Loucy (cell line): ENCODE measurements at regions not wholly inside any gene's neighbourhood (a gene's known extent, or its start where the extent isn't known, plus 50 kb on each side); places are given as distances from the start of the nearest gene placed in this dataset.

ENCODE experiments used
- H2AFZ ChIP-seq: fragments of 200-600 bp; sonication (generic); 2 replicates; pipeline ENCODE4 v1.6.0; 2016; ENCODE audit warnings: antibody characterized with exemption, mild to moderate bottlenecking, low read length, moderate library complexity
- H3F3A ChIP-seq: fragments of 200-600 bp; 2 replicates; pipeline ENCODE4 v1.6.0; 2016; ENCODE audit warnings: antibody characterized with exemption, low read depth, mild to moderate bottlenecking
- H3K27me3 ChIP-seq: fragments of 200-600 bp; sonication (generic); 2 replicates; pipeline ENCODE4 v1.6.1; 2014; ENCODE audit warnings: low read length, mild to moderate bottlenecking; ENCODE audit not compliant: insufficient read depth, poor library complexity, severe bottlenecking
- H3K36me3 ChIP-seq: fragments of 200-600 bp; sonication (generic); 2 replicates; pipeline ENCODE4 v1.6.1; 2016; ENCODE audit warnings: low read length; ENCODE audit not compliant: insufficient read depth
- H3K4me1 ChIP-seq: fragments of 200-600 bp; sonication (generic); 2 replicates; pipeline ENCODE4 v1.5.1; 2014; ENCODE audit warnings: low read length, mild to moderate bottlenecking; ENCODE audit not compliant: insufficient read depth, poor library complexity, severe bottlenecking
- H3K4me2 ChIP-seq: fragments of 200-600 bp; sonication (generic); 2 replicates; pipeline ENCODE4 v1.6.0; 2014; ENCODE audit warnings: antibody characterized with exemption, low read length, low read depth, mild to moderate bottlenecking; ENCODE audit not compliant: poor library complexity, severe bottlenecking
- H3K4me3 ChIP-seq: fragments of 200-600 bp; sonication (generic); 2 replicates; pipeline ENCODE4 v1.5.1; 2014; ENCODE audit warnings: low read length, mild to moderate bottlenecking, mixed read lengths; ENCODE audit not compliant: poor library complexity, severe bottlenecking
- H3K79me2 ChIP-seq: fragments of 200-600 bp; sonication (generic); 2 replicates; pipeline ENCODE4 v1.6.1; 2014; ENCODE audit warnings: low read length; ENCODE audit not compliant: insufficient read depth
- H3K9ac ChIP-seq: fragments of 200-600 bp; sonication (generic); 2 replicates; pipeline ENCODE4 v1.6.0; 2014; ENCODE audit warnings: mild to moderate bottlenecking, low read depth, low read length, moderate library complexity; ENCODE audit not compliant: poor library complexity, severe bottlenecking
- H3K9me2 ChIP-seq: fragments of 200-600 bp; sonication (generic); replicated peaks from 2 replicates; pipeline ENCODE4 v1.6.1; 2016; ENCODE audit warnings: low read depth, low read length, mixed read lengths
- H3K9me3 ChIP-seq: fragments of 200-600 bp; sonication (generic); 2 replicates; pipeline ENCODE4 v1.6.1; 2014; ENCODE audit warnings: mild to moderate bottlenecking, antibody characterized with exemption, low read length, low read depth; ENCODE audit not compliant: insufficient read depth
- H4K20me1 ChIP-seq: fragments of 200-600 bp; sonication (generic); 2 replicates; pipeline ENCODE4 v1.6.0; 2014; ENCODE audit warnings: antibody characterized with exemption, low read length, mild to moderate bottlenecking; ENCODE audit not compliant: insufficient read depth, poor library complexity, severe bottlenecking
- CTCF ChIP-seq: fragments of 200-600 bp; sonication (generic); conservative IDR thresholded peaks from 2 replicates; pipeline ENCODE4 v1.5.1; 2014; ENCODE audit warnings: mild to moderate bottlenecking, antibody characterized with exemption, low read length
- EZH2phosphoT487 ChIP-seq: fragments of 200-600 bp; IDR thresholded peaks from 2 replicates; pipeline ENCODE4 v1.6.1; 2018; ENCODE audit warnings: antibody characterized with exemption, mild to moderate bottlenecking, moderate library complexity, borderline replicate concordance

- no peaks in the 10 kb centered on the region for H3K9me3 ChIP-seq
- H3K27me3 ChIP-seq = no peaks in the 10 kb centered on the region
- TF ChIP-seq CTCF = no peak
- no peak for TF ChIP-seq EZH2phosphoT487
- H3K36me3 ChIP-seq = no peaks in the 10 kb centered on the region
- no peaks in the 10 kb centered on the region for H4K20me1 ChIP-seq
- no peak overlapping the region; the same call in 1 of the 2 replicates for H2AFZ ChIP-seq
- no peak overlapping the region for H3K4me3 ChIP-seq
- no peaks in the 10 kb centered on the region for H3K9me2 ChIP-seq
- H3K4me2 ChIP-seq = no peak overlapping the region
- no peak overlapping the region for H3K9ac ChIP-seq
- no peaks in the 10 kb centered on the region for H3F3A ChIP-seq
- H3K4me1 ChIP-seq = peaks cover 6% of the 10 kb centered on the region
- H3K79me2 ChIP-seq = no peaks in the 10 kb centered on the region
Measured at GRCh38 chr2:58574873-58575272, 333.7 kb upstream of the FANCL start.

GRCh38 chr2:58572731-58573130 lies 331.6 kb upstream of the FANCL start:
- Histone ChIP-seq H3K9me2 (no peaks in the 10 kb centered on the region), H3K36me3 (no peaks in the 10 kb centered on the region), H3K79me2 (no peaks in the 10 kb centered on the region), H3K4me1 (peaks cover 6% of the 10 kb centered on the region), H2AFZ (no peak overlapping the region; the same call in 1 of the 2 replicates), H3K4me3 (no peak overlapping the region), H3F3A (no peaks in the 10 kb centered on the region), H3K9me3 (no peaks in the 10 kb centered on the region), H3K4me2 (no peak overlapping the region), H4K20me1 (no peaks in the 10 kb centered on the region), H3K27me3 (no peaks in the 10 kb centered on the region), H3K9ac (no peak overlapping the region)
- TF ChIP-seq CTCF = no peak
- no peak for TF ChIP-seq EZH2phosphoT487

- peak overlapping the region; percentile 1 for H3K9ac ChIP-seq
- H3K9me3 ChIP-seq = no peaks in the 10 kb centered on the region
- no peak overlapping the region for H3K4me3 ChIP-seq
- H3K4me1 ChIP-seq = peaks cover 6% of the 10 kb centered on the region
- H3K4me2 ChIP-seq = no peak overlapping the region
- H3K9me2 ChIP-seq = no peaks in the 10 kb centered on the region
- H3F3A ChIP-seq = no peaks in the 10 kb centered on the region
- no peaks in the 10 kb centered on the region for H3K27me3 ChIP-seq
- TF ChIP-seq CTCF (peak; percentile 92), EZH2phosphoT487 (no peak)
- H4K20me1 ChIP-seq = no peaks in the 10 kb centered on the region
- H2AFZ ChIP-seq = peak overlapping the region; percentile 41; the same call in 1 of the 2 replicates
- no peaks in the 10 kb centered on the region for H3K79me2 ChIP-seq
- H3K36me3 ChIP-seq = no peaks in the 10 kb centered on the region
Measured at GRCh38 chr2:58571181-58571852, 330.2 kb upstream of the FANCL start.
